Lung microvascular endothelial cell (primary cell): ENCODE measurements at regions not wholly inside any gene's neighbourhood (a gene's known extent, or its start where the extent isn't known, plus 50 kb on each side); places are given as distances from the start of the nearest gene placed in this dataset.
"Not testable (repeated sequence)": the region's sequence is repeated elsewhere in the genome, so short reads cannot be mapped to it uniquely, and the experiment has no call there.

Experiments used
- DNase-seq, 2 donors: peaks; one replicate each; pipeline versions ENCODE4 v3.0.0 to v3.0.0-alpha.2; 2010; ENCODE audit warnings: low read depth in 2 of 2

- no peak for DNase-seq
Observed at GRCh38 chr7:156039971-156040677, 227.9 kb upstream of the SHH start.

GRCh38 chr7:156039194-156039593 is 226.9 kb upstream of the SHH start:
- no peak for DNase-seq

GRCh38 chr7:156038345-156038744 is 226.1 kb upstream of the SHH start:
- no peak for DNase-seq

GRCh38 chr7:156036153-156036552 is 223.9 kb upstream of the SHH start:
- no peak for DNase-seq

GRCh38 chr7:156035387-156035786 is 223.1 kb upstream of the SHH start:
- DNase-seq: not testable (repeated sequence)

GRCh38 chr7:156034397-156034796 is 222.1 kb upstream of the SHH start:
- DNase-seq: no peak

- DNase-seq: no peak
Observed at GRCh38 chr7:156032973-156033372, 220.7 kb upstream of the SHH start.

GRCh38 chr7:156031679-156032478 is 219.6 kb upstream of the SHH start:
- DNase-seq: no peak

- DNase-seq: no peak
Observed at GRCh38 chr7:156029460-156030007, 217.3 kb upstream of the SHH start.

GRCh38 chr7:156028521-156028920 is 216.3 kb upstream of the SHH start:
- DNase-seq: no peak

- no peak for DNase-seq
Observed at GRCh38 chr7:156027821-156028220, 215.6 kb upstream of the SHH start.

- no peak for DNase-seq
Observed at GRCh38 chr7:156026603-156027002, 214.3 kb upstream of the SHH start.

- no peak for DNase-seq
Observed at GRCh38 chr7:156026076-156026600, 213.9 kb upstream of the SHH start.

- no peak for DNase-seq
Observed at GRCh38 chr7:156025675-156026074, 213.4 kb upstream of the SHH start.

- DNase-seq: no peak
Observed at GRCh38 chr7:156024201-156024600, 211.9 kb upstream of the SHH start.

GRCh38 chr7:156022483-156023459 is 210.5 kb upstream of the SHH start:
- no peak for DNase-seq

- no peak for DNase-seq
Observed at GRCh38 chr7:156021471-156021870, 209.2 kb upstream of the SHH start.

- no peak for DNase-seq
Observed at GRCh38 chr7:156020566-156020965, 208.3 kb upstream of the SHH start.

- DNase-seq: no peak
Observed at GRCh38 chr7:156019776-156020565, 207.7 kb upstream of the SHH start.

- no peak for DNase-seq
Observed at GRCh38 chr7:156019308-156019707, 207.0 kb upstream of the SHH start.
